ENCODE measurements at regions not wholly inside any gene's neighbourhood (a gene's known extent, or its start where the extent isn't known, plus 50 kb on each side); places are given as distances from the start of the nearest gene placed in this dataset.

DNA sequence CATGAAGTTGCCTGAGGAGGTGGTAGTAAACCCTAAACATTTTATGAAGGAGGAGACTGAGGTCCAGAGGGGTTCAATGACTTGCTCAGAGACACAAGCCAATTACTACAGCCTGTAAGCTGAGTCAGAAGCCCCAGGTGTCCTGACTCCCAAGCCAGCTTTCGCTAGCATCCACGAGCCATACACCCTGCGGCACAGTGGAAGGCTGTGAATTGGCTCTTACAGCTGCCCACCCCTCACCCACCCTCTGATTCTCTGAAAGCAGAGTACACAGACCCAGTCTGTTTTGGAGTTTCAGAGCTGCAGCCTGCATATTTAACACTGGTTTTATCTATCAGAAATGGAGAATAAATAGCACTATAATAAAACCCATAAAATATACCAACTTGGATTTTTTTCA lies 253.4 kb downstream of the IGSF11 start:
- Mint-ChIP-seq H3K27me3 (ENCODE audit: insufficient read depth, low read depth, poor library complexity) (no peaks in the 10 kb centered on the region), H3K4me3 (no peak overlapping the region), H3K27ac (no peak overlapping the region), H3K9me3 (no peaks in the 10 kb centered on the region), H3K36me3 (ENCODE audit: low read depth) (no peaks in the 10 kb centered on the region), H3K4me1 (peaks cover under 1% of the 10 kb centered on the region; the same call in 2 of the 3 replicates)
- Histone ChIP-seq H3K9me2 (ENCODE audit: insufficient read depth) (no peaks in the 10 kb centered on the region), H3K4me1 (ENCODE audit: insufficient read depth) (no peaks in the 10 kb centered on the region), H4K20me1 (replicated peaks; ENCODE audit: insufficient read depth) (no peaks in the 10 kb centered on the region), H3K4me3 (no peak overlapping the region), H3F3A (replicated peaks; ENCODE audit: low read depth) (no peaks in the 10 kb centered on the region), H3K27me3 (ENCODE audit: insufficient read depth) (no peaks in the 10 kb centered on the region), H3K4me2 (no peak overlapping the region), H3K36me3 (ENCODE audit: insufficient read depth) (no peaks in the 10 kb centered on the region), H2AFZ (no peak overlapping the region), H3K27ac (ENCODE audit: low read depth) (no peak overlapping the region), H3K79me2 (replicated peaks; ENCODE audit: insufficient read depth) (no peaks in the 10 kb centered on the region)
- TF ChIP-seq, protein P1, sequence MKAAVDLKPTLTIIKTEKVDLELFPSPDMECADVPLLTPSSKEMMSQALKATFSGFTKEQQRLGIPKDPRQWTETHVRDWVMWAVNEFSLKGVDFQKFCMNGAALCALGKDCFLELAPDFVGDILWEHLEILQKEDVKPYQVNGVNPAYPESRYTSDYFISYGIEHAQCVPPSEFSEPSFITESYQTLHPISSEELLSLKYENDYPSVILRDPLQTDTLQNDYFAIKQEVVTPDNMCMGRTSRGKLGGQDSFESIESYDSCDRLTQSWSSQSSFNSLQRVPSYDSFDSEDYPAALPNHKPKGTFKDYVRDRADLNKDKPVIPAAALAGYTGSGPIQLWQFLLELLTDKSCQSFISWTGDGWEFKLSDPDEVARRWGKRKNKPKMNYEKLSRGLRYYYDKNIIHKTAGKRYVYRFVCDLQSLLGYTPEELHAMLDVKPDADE (IDR thresholded peaks at IDR 0.05): no peak
- TF ChIP-seq NANOG (IDR thresholded peaks at IDR 0.05; ENCODE audit: borderline replicate concordance): no peak
- no peak for TF ChIP-seq ZNF462 (CRISPR knock-in tag; IDR thresholded peaks at IDR 0.05)
- no peak for TF ChIP-seq ZNF331 (CRISPR knock-in tag; IDR thresholded peaks at IDR 0.05; ENCODE audit: low read depth)
- no peak for TF ChIP-seq REST (IDR thresholded peaks at IDR 0.05; ENCODE audit: unreplicated experiment)
- no peak for TF ChIP-seq POLR2AphosphoS5 (IDR thresholded peaks at IDR 0.05; ENCODE audit: low read depth)
- TF ChIP-seq CREB1 (CRISPR knock-in tag; IDR thresholded peaks at IDR 0.05; ENCODE audit: low read depth): no peak
- no peak for TF ChIP-seq JUNB (IDR thresholded peaks at IDR 0.05; ENCODE audit: unreplicated experiment)
- TF ChIP-seq EZH2phosphoT487 (IDR thresholded peaks at IDR 0.05; ENCODE audit: unreplicated experiment): no peak
- TF ChIP-seq EZH2 (IDR thresholded peaks at IDR 0.05; ENCODE audit: low read depth, unreplicated experiment): no peak
- no peak for TF ChIP-seq STAT1 (IDR thresholded peaks at IDR 0.05; ENCODE audit: unreplicated experiment)
- TF ChIP-seq, protein P2, sequence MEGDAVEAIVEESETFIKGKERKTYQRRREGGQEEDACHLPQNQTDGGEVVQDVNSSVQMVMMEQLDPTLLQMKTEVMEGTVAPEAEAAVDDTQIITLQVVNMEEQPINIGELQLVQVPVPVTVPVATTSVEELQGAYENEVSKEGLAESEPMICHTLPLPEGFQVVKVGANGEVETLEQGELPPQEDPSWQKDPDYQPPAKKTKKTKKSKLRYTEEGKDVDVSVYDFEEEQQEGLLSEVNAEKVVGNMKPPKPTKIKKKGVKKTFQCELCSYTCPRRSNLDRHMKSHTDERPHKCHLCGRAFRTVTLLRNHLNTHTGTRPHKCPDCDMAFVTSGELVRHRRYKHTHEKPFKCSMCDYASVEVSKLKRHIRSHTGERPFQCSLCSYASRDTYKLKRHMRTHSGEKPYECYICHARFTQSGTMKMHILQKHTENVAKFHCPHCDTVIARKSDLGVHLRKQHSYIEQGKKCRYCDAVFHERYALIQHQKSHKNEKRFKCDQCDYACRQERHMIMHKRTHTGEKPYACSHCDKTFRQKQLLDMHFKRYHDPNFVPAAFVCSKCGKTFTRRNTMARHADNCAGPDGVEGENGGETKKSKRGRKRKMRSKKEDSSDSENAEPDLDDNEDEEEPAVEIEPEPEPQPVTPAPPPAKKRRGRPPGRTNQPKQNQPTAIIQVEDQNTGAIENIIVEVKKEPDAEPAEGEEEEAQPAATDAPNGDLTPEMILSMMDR (conservative IDR thresholded peaks at IDR 0.05; ENCODE audit: low read depth in 2 of 2): no peak
- no peak for TF ChIP-seq ZNF114 (CRISPR knock-in tag; IDR thresholded peaks at IDR 0.05)
- ATAC-seq: no peak; the same call in 2 of the 3 replicates
- no peak for DNase-seq (ENCODE audit: low spot score)

All from GM23338 (cell line).